ENCODE measurements at regions not wholly inside any gene's neighbourhood (a gene's known extent, or its start where the extent isn't known, plus 50 kb on each side); places are given as distances from the start of the nearest gene placed in this dataset.

- DNase-seq (ENCODE audit: low read depth), result no peak
These were observed 352.7 kb upstream of the CDH4 start for GRCh38 chr20:60899320-60899719.

- no peak for DNase-seq (ENCODE audit: low read depth)
These were observed 351.4 kb upstream of the CDH4 start for GRCh38 chr20:60900618-60901017.

GRCh38 chr20:60901831-60902230 lies 350.2 kb upstream of the CDH4 start:
- no peak for DNase-seq (ENCODE audit: low read depth)

- DNase-seq (ENCODE audit: low read depth), result no peak
These were observed 348.6 kb upstream of the CDH4 start for GRCh38 chr20:60903325-60903971.

GRCh38 chr20:60904730-60905129 lies 347.3 kb upstream of the CDH4 start:
- no peak for DNase-seq (ENCODE audit: low read depth)

- no peak for DNase-seq (ENCODE audit: low read depth)
These were observed 346.1 kb upstream of the CDH4 start for GRCh38 chr20:60905919-60906318.

GRCh38 chr20:60906555-60906954 lies 345.5 kb upstream of the CDH4 start:
- no peak for DNase-seq (ENCODE audit: low read depth)

- no peak for DNase-seq (ENCODE audit: low read depth)
These were observed 338.8 kb upstream of the CDH4 start for GRCh38 chr20:60913298-60913697.

GRCh38 chr20:60921022-60921622 lies 330.9 kb upstream of the CDH4 start:
- no peak for DNase-seq (ENCODE audit: low read depth)

GRCh38 chr20:60926831-60927230 lies 325.2 kb upstream of the CDH4 start:
- DNase-seq (ENCODE audit: low read depth), result no peak

GRCh38 chr20:60928341-60928740 lies 323.7 kb upstream of the CDH4 start:
- no peak for DNase-seq (ENCODE audit: low read depth)

GRCh38 chr20:60930023-60930790 lies 321.9 kb upstream of the CDH4 start:
- no peak for DNase-seq (ENCODE audit: low read depth)

GRCh38 chr20:60931696-60932095 lies 320.4 kb upstream of the CDH4 start:
- no peak for DNase-seq (ENCODE audit: low read depth)

GRCh38 chr20:60934724-60935123 lies 317.3 kb upstream of the CDH4 start:
- DNase-seq (ENCODE audit: low read depth), result no peak

GRCh38 chr20:60935971-60936370 lies 316.1 kb upstream of the CDH4 start:
- no peak for DNase-seq (ENCODE audit: low read depth)

- no peak for DNase-seq (ENCODE audit: low read depth)
These were observed 314.5 kb upstream of the CDH4 start for GRCh38 chr20:60937585-60937984.

- DNase-seq (ENCODE audit: low read depth), result no peak
These were observed 310.7 kb upstream of the CDH4 start for GRCh38 chr20:60941379-60941778.

- DNase-seq (ENCODE audit: low read depth), result no peak
These were observed 304.2 kb upstream of the CDH4 start for GRCh38 chr20:60947819-60948218.

GRCh38 chr20:60948224-60948623 lies 303.8 kb upstream of the CDH4 start:
- DNase-seq (ENCODE audit: low read depth), result no peak

GRCh38 chr20:60950561-60950960 lies 301.5 kb upstream of the CDH4 start:
- no peak for DNase-seq (ENCODE audit: low read depth)

GRCh38 chr20:60950974-60951373 lies 301.1 kb upstream of the CDH4 start:
- no peak for DNase-seq (ENCODE audit: low read depth)

- DNase-seq (ENCODE audit: low read depth), result no peak
These were observed 299.2 kb upstream of the CDH4 start for GRCh38 chr20:60952861-60953260.

- DNase-seq (ENCODE audit: low read depth), result no peak
These were observed 298.7 kb upstream of the CDH4 start for GRCh38 chr20:60953321-60953720.

Measured in forelimb muscle (tissue), 1 donor.